ENCODE measurements at regions not wholly inside any gene's neighbourhood (a gene's known extent, or its start where the extent isn't known, plus 50 kb on each side); places are given as distances from the start of the nearest gene placed in this dataset.

- ATAC-seq (no peak), DNase-seq (no peak)
- Histone ChIP-seq H3K4me3 (no peak overlapping the region), H3K4me1 (no peaks in the 10 kb centered on the region), H3K36me3 (ENCODE audit: insufficient read depth in 1 of 2, low read depth in 1 of 2) (no peaks in the 10 kb centered on the region), H3K9me3 (no peaks in the 10 kb centered on the region), H3K27ac (no peak overlapping the region), H3K27me3 (ENCODE audit: insufficient read depth in 3 of 3, low read length in 2 of 3) (no peaks in the 10 kb centered on the region)
- TF ChIP-seq CTCF (IDR thresholded peaks at IDR 0.05): no peak
- intact Hi-C loops (cut with DNase I): no loop called here
These were observed 322.4 kb upstream of the EYS start for GRCh38 chr6:66029391-66029790.

- Histone ChIP-seq H3K27me3 (ENCODE audit: insufficient read depth in 3 of 3, low read length in 2 of 3) (no peaks in the 10 kb centered on the region), H3K27ac (no peak overlapping the region), H3K4me3 (no peak overlapping the region), H3K36me3 (ENCODE audit: insufficient read depth in 1 of 2, low read depth in 1 of 2) (no peaks in the 10 kb centered on the region), H3K4me1 (no peaks in the 10 kb centered on the region), H3K9me3 (no peaks in the 10 kb centered on the region)
- WGBS, 3 donors: 93 to 98% (median 97%) methylated on average over 30 of the region's 30 CpGs
- no peak for TF ChIP-seq CTCF (IDR thresholded peaks at IDR 0.05)
- intact Hi-C loops (cut with DNase I): no loop called here
- ATAC-seq (no peak), DNase-seq (peak in 1 of 2 donors; percentile 40)
These were observed 292.3 kb upstream of the EYS start for GRCh38 chr6:65999288-65999791.

- Histone ChIP-seq H3K4me1 (no peaks in the 10 kb centered on the region), H3K4me3 (no peak overlapping the region), H3K27me3 (ENCODE audit: insufficient read depth in 3 of 3, low read length in 2 of 3) (no peaks in the 10 kb centered on the region), H3K36me3 (ENCODE audit: insufficient read depth in 1 of 2, low read depth in 1 of 2) (no peaks in the 10 kb centered on the region), H3K9me3 (no peaks in the 10 kb centered on the region), H3K27ac (no peak overlapping the region)
- ATAC-seq (no peak), DNase-seq (no peak)
- TF ChIP-seq CTCF (IDR thresholded peaks at IDR 0.05): no peak
- WGBS, 3 donors: 94 to 96% (median 95%) methylated on average over 19 of the region's 19 CpGs
- intact Hi-C loops (cut with DNase I): no loop called here
These were observed 291.5 kb upstream of the EYS start for GRCh38 chr6:65998544-65998943.

GRCh38 chr6:65997539-65997938 is 290.5 kb upstream of the EYS start:
- ATAC-seq (no peak), DNase-seq (no peak)
- no peak for TF ChIP-seq CTCF (IDR thresholded peaks at IDR 0.05)
- 79 to 89% (median 85%) methylated on average over 1 of the region's 1 CpG for WGBS, 3 donors
- Histone ChIP-seq H3K36me3 (ENCODE audit: insufficient read depth in 1 of 2, low read depth in 1 of 2) (no peaks in the 10 kb centered on the region), H3K27ac (no peak overlapping the region), H3K27me3 (ENCODE audit: insufficient read depth in 3 of 3, low read length in 2 of 3) (no peaks in the 10 kb centered on the region), H3K9me3 (no peaks in the 10 kb centered on the region), H3K4me1 (no peaks in the 10 kb centered on the region), H3K4me3 (no peak overlapping the region)
- intact Hi-C loops (cut with DNase I): no loop called here

GRCh38 chr6:65996096-65996495 is 289.1 kb upstream of the EYS start:
- WGBS, 3 donors: 74 to 78% (median 77%) methylated on average over 1 of the region's 1 CpG

More at GRCh38 chr6:65996096-65996495, 289.1 kb upstream of the EYS start:
- DNase-seq (no peak), ATAC-seq (no peak)
- intact Hi-C loops (cut with DNase I): no loop called here
- H3K9me3 ChIP-seq: no peaks in the 10 kb centered on the region
- TF ChIP-seq CTCF (IDR thresholded peaks at IDR 0.05): no peak
- no peak overlapping the region for H3K27ac ChIP-seq
- H3K27me3 ChIP-seq (ENCODE audit: insufficient read depth in 3 of 3, low read length in 2 of 3): no peaks in the 10 kb centered on the region
- H3K4me3 ChIP-seq: no peak overlapping the region
- no peaks in the 10 kb centered on the region for H3K4me1 ChIP-seq
- H3K36me3 ChIP-seq (ENCODE audit: insufficient read depth in 1 of 2, low read depth in 1 of 2): no peaks in the 10 kb centered on the region
